ENCODE measurements at regions not wholly inside any gene's neighbourhood (a gene's known extent, or its start where the extent isn't known, plus 50 kb on each side); places are given as distances from the start of the nearest gene placed in this dataset.

GRCh38 chr11:92784331-92784730 lies 185.1 kb upstream of the MTNR1B start:
- ChIA-PET CTCF (no interaction called here), POLR2A (no interaction called here)
- no peak for TF ChIP-seq CTCF (IDR thresholded peaks at IDR 0.05; ENCODE audit: control extremely low read depth, extremely low read depth, low read depth, missing control alignments)
- no peak for DNase-seq (ENCODE audit: extremely low spot score)

- no peak for DNase-seq (ENCODE audit: extremely low spot score)
- no peak for TF ChIP-seq CTCF (IDR thresholded peaks at IDR 0.05; ENCODE audit: control extremely low read depth, extremely low read depth, low read depth, missing control alignments)
- ChIA-PET CTCF (no interaction called here), POLR2A (no interaction called here)
Measured at GRCh38 chr11:92787638-92788037, 181.8 kb upstream of the MTNR1B start.

- CTCF ChIA-PET: interaction anchor here (1.0 to 1.6 kb wide), 2 partner anchors 13 to 19 kb away, joined by 3 to 4 read pairs; no protein-coding TSS in a partner anchor
- TF ChIP-seq CTCF (IDR thresholded peaks at IDR 0.05; ENCODE audit: control extremely low read depth, extremely low read depth, low read depth, missing control alignments): no peak
- POLR2A ChIA-PET: no interaction called here
- no peak for DNase-seq (ENCODE audit: extremely low spot score)
Measured at GRCh38 chr11:92789761-92790160, 179.7 kb upstream of the MTNR1B start.

- no peak for DNase-seq (ENCODE audit: extremely low spot score)
- ChIA-PET POLR2A (no interaction called here), CTCF (interaction anchor here (1.1 kb wide), 1 partner anchor 10 kb away, joined by 3 read pairs; no protein-coding TSS in a partner anchor)
- no peak for TF ChIP-seq CTCF (IDR thresholded peaks at IDR 0.05; ENCODE audit: control extremely low read depth, extremely low read depth, low read depth, missing control alignments)
Measured at GRCh38 chr11:92790366-92790765, 179.1 kb upstream of the MTNR1B start.

GRCh38 chr11:92790926-92791616 lies 178.4 kb upstream of the MTNR1B start:
- ChIA-PET CTCF (interaction anchor here (1.1 to 1.4 kb wide), 2 partner anchors 10 to 14 kb away, joined by 3 to 4 read pairs; no protein-coding TSS in a partner anchor), POLR2A (no interaction called here)
- no peak for TF ChIP-seq CTCF (IDR thresholded peaks at IDR 0.05; ENCODE audit: control extremely low read depth, extremely low read depth, low read depth, missing control alignments)
- no peak for DNase-seq (ENCODE audit: extremely low spot score)

GRCh38 chr11:92791886-92792285 lies 177.6 kb upstream of the MTNR1B start:
- POLR2A ChIA-PET: no interaction called here
- CTCF ChIA-PET: interaction anchor here (1.4 kb wide), 1 partner anchor 15 kb away, joined by 4 read pairs; no protein-coding TSS in a partner anchor
- DNase-seq (ENCODE audit: extremely low spot score): no peak
- TF ChIP-seq CTCF (IDR thresholded peaks at IDR 0.05; ENCODE audit: control extremely low read depth, extremely low read depth, low read depth, missing control alignments): no peak
